ENCODE measurements at regions not wholly inside any gene's neighbourhood (a gene's known extent, or its start where the extent isn't known, plus 50 kb on each side); places are given as distances from the start of the nearest gene placed in this dataset.
"Not testable (repeated sequence)": the region's sequence is repeated elsewhere in the genome, so short reads cannot be mapped to it uniquely, and the experiment has no call there.

GRCh38 chr3:6452974-6453373 is 407.9 kb upstream of the GRM7 start:
- DNase-seq: no peak
- ATAC-seq: no peak
- no peak overlapping the region for H3K27ac Mint-ChIP-seq
- H3K4me1 Mint-ChIP-seq (ENCODE audit: low read depth): no peaks in the 10 kb centered on the region
- H3K36me3 Mint-ChIP-seq (ENCODE audit: low read depth): no peaks in the 10 kb centered on the region
- no peaks in the 10 kb centered on the region for H3K27me3 Mint-ChIP-seq (ENCODE audit: low read depth)
- ChIA-PET CTCF (no interaction called here), POLR2A (no interaction called here)
- H3K4me3 Mint-ChIP-seq: no peak overlapping the region
- peaks cover 4% of the 10 kb centered on the region for H3K9me3 Mint-ChIP-seq (ENCODE audit: insufficient read depth)

GRCh38 chr3:6455031-6455430 is 405.9 kb upstream of the GRM7 start:
- Mint-ChIP-seq H3K27ac (no peak overlapping the region), H3K4me1 (ENCODE audit: low read depth) (no peaks in the 10 kb centered on the region), H3K27me3 (ENCODE audit: low read depth) (no peaks in the 10 kb centered on the region), H3K36me3 (ENCODE audit: low read depth) (no peaks in the 10 kb centered on the region), H3K4me3 (no peak overlapping the region), H3K9me3 (ENCODE audit: insufficient read depth) (peaks cover 4% of the 10 kb centered on the region)
- ATAC-seq (no peak), DNase-seq (no peak)
- CTCF ChIA-PET: no interaction called here
- POLR2A ChIA-PET: no interaction called here

GRCh38 chr3:6467186-6467585 is 393.7 kb upstream of the GRM7 start:
- Mint-ChIP-seq H3K9me3 (ENCODE audit: insufficient read depth) (peaks cover 18% of the 10 kb centered on the region), H3K4me1 (ENCODE audit: low read depth) (no peaks in the 10 kb centered on the region), H3K27ac (no peak overlapping the region), H3K27me3 (ENCODE audit: low read depth) (no peaks in the 10 kb centered on the region), H3K4me3 (no peak overlapping the region), H3K36me3 (ENCODE audit: low read depth) (no peaks in the 10 kb centered on the region)
- ATAC-seq: no peak
- DNase-seq: no peak
- ChIA-PET CTCF (no interaction called here), POLR2A (no interaction called here)

- H3K4me3 Mint-ChIP-seq: no peak overlapping the region
- no peaks in the 10 kb centered on the region for H3K27me3 Mint-ChIP-seq (ENCODE audit: low read depth)
- ATAC-seq: no peak
Observed at GRCh38 chr3:6468589-6468988, 392.3 kb upstream of the GRM7 start.

GRCh38 chr3:6471744-6472143 is 389.2 kb upstream of the GRM7 start:
- POLR2A ChIA-PET: no interaction called here
- ATAC-seq (no peak), DNase-seq (no peak)
- H3K27ac Mint-ChIP-seq: no peak overlapping the region
- peaks cover 11% of the 10 kb centered on the region for H3K9me3 Mint-ChIP-seq (ENCODE audit: insufficient read depth)
- H3K36me3 Mint-ChIP-seq (ENCODE audit: low read depth): no peaks in the 10 kb centered on the region
- no peaks in the 10 kb centered on the region for H3K4me1 Mint-ChIP-seq (ENCODE audit: low read depth)
- CTCF ChIA-PET: no interaction called here
- no peaks in the 10 kb centered on the region for H3K27me3 Mint-ChIP-seq (ENCODE audit: low read depth)
- H3K4me3 Mint-ChIP-seq: no peak overlapping the region

More at GRCh38 chr3:6468589-6468988, 392.3 kb upstream of the GRM7 start:
- ChIA-PET CTCF (no interaction called here), POLR2A (no interaction called here)
- H3K36me3 Mint-ChIP-seq (ENCODE audit: low read depth): no peaks in the 10 kb centered on the region
- no peaks in the 10 kb centered on the region for H3K4me1 Mint-ChIP-seq (ENCODE audit: low read depth)
- no peak overlapping the region for H3K27ac Mint-ChIP-seq
- H3K9me3 Mint-ChIP-seq (ENCODE audit: insufficient read depth): peaks cover 14% of the 10 kb centered on the region
- DNase-seq: no peak

- H3K27me3 Mint-ChIP-seq (ENCODE audit: low read depth); H3K27ac Mint-ChIP-seq; H3K9me3 Mint-ChIP-seq (ENCODE audit: insufficient read depth); H3K4me3 Mint-ChIP-seq; H3K4me1 Mint-ChIP-seq (ENCODE audit: low read depth); ATAC-seq; DNase-seq; H3K36me3 Mint-ChIP-seq (ENCODE audit: low read depth); POLR2A ChIA-PET; CTCF ChIA-PET: not testable (repeated sequence)
Observed at GRCh38 chr3:6490487-6491327, 370.2 kb upstream of the GRM7 start.

GRCh38 chr3:6491768-6492167 is 369.1 kb upstream of the GRM7 start:
- no peaks in the 10 kb centered on the region for H3K4me1 Mint-ChIP-seq (ENCODE audit: low read depth)
- DNase-seq (no peak), ATAC-seq (no peak)
- no peaks in the 10 kb centered on the region for H3K27me3 Mint-ChIP-seq (ENCODE audit: low read depth)
- ChIA-PET CTCF (no interaction called here), POLR2A (no interaction called here)
- no peak overlapping the region for H3K4me3 Mint-ChIP-seq
- H3K36me3 Mint-ChIP-seq (ENCODE audit: low read depth): no peaks in the 10 kb centered on the region
- H3K27ac Mint-ChIP-seq: no peak overlapping the region
- peaks cover 3% of the 10 kb centered on the region for H3K9me3 Mint-ChIP-seq (ENCODE audit: insufficient read depth)

GRCh38 chr3:6492306-6492705 is 368.6 kb upstream of the GRM7 start:
- DNase-seq (no peak), ATAC-seq (no peak)
- POLR2A ChIA-PET: no interaction called here
- no peaks in the 10 kb centered on the region for H3K36me3 Mint-ChIP-seq (ENCODE audit: low read depth)
- no peaks in the 10 kb centered on the region for H3K27me3 Mint-ChIP-seq (ENCODE audit: low read depth)
- H3K27ac Mint-ChIP-seq: no peak overlapping the region
- CTCF ChIA-PET: no interaction called here
- H3K4me1 Mint-ChIP-seq (ENCODE audit: low read depth): no peaks in the 10 kb centered on the region
- peaks cover 3% of the 10 kb centered on the region for H3K9me3 Mint-ChIP-seq (ENCODE audit: insufficient read depth)
- H3K4me3 Mint-ChIP-seq: no peak overlapping the region

- H3K27ac Mint-ChIP-seq; H3K36me3 Mint-ChIP-seq (ENCODE audit: low read depth); H3K4me1 Mint-ChIP-seq (ENCODE audit: low read depth); H3K27me3 Mint-ChIP-seq (ENCODE audit: low read depth); H3K9me3 Mint-ChIP-seq (ENCODE audit: insufficient read depth); DNase-seq; H3K4me3 Mint-ChIP-seq; ATAC-seq; CTCF ChIA-PET; POLR2A ChIA-PET: not testable (repeated sequence)
Observed at GRCh38 chr3:6498944-6499343, 362.0 kb upstream of the GRM7 start.

GRCh38 chr3:6504347-6504746 is 356.6 kb upstream of the GRM7 start:
- DNase-seq (no peak), ATAC-seq (no peak)
- Mint-ChIP-seq H3K9me3 (ENCODE audit: insufficient read depth) (peaks cover 23% of the 10 kb centered on the region), H3K4me1 (ENCODE audit: low read depth) (no peaks in the 10 kb centered on the region), H3K36me3 (ENCODE audit: low read depth) (no peaks in the 10 kb centered on the region), H3K27me3 (ENCODE audit: low read depth) (no peaks in the 10 kb centered on the region), H3K4me3 (no peak overlapping the region), H3K27ac (no peak overlapping the region)
- CTCF ChIA-PET: interaction anchor here (0.7 kb wide), 1 partner anchor 1662 kb away, joined by 3 read pairs; no protein-coding TSS in a partner anchor
- POLR2A ChIA-PET: no interaction called here

- Mint-ChIP-seq H3K4me3 (no peak overlapping the region), H3K27ac (no peak overlapping the region), H3K27me3 (ENCODE audit: low read depth) (no peaks in the 10 kb centered on the region), H3K36me3 (ENCODE audit: low read depth) (no peaks in the 10 kb centered on the region), H3K4me1 (ENCODE audit: low read depth) (no peaks in the 10 kb centered on the region), H3K9me3 (ENCODE audit: insufficient read depth) (peaks cover 23% of the 10 kb centered on the region)
- ChIA-PET CTCF (interaction anchor here (0.7 kb wide), 1 partner anchor 1662 kb away, joined by 3 read pairs; no protein-coding TSS in a partner anchor), POLR2A (no interaction called here)
- DNase-seq (no peak), ATAC-seq (no peak)
Observed at GRCh38 chr3:6504834-6505233, 356.1 kb upstream of the GRM7 start.

- no peak overlapping the region for H3K27ac Mint-ChIP-seq
- H3K36me3 Mint-ChIP-seq (ENCODE audit: low read depth): no peaks in the 10 kb centered on the region
- no peak overlapping the region for H3K4me3 Mint-ChIP-seq
- H3K27me3 Mint-ChIP-seq (ENCODE audit: low read depth): no peaks in the 10 kb centered on the region
- DNase-seq: no peak
- no peaks in the 10 kb centered on the region for H3K4me1 Mint-ChIP-seq (ENCODE audit: low read depth)
- ChIA-PET CTCF (no interaction called here), POLR2A (no interaction called here)
- peaks cover 19% of the 10 kb centered on the region for H3K9me3 Mint-ChIP-seq (ENCODE audit: insufficient read depth)
- ATAC-seq: no peak
Observed at GRCh38 chr3:6508410-6508759, 352.5 kb upstream of the GRM7 start.

- CTCF ChIA-PET: no interaction called here
- Mint-ChIP-seq H3K4me1 (ENCODE audit: low read depth) (no peaks in the 10 kb centered on the region), H3K36me3 (ENCODE audit: low read depth) (no peaks in the 10 kb centered on the region), H3K27me3 (ENCODE audit: low read depth) (no peaks in the 10 kb centered on the region), H3K27ac (no peak overlapping the region), H3K4me3 (no peak overlapping the region), H3K9me3 (ENCODE audit: insufficient read depth) (peaks cover 15% of the 10 kb centered on the region)
- POLR2A ChIA-PET: no interaction called here
- no peak for DNase-seq
- ATAC-seq: no peak
Observed at GRCh38 chr3:6509576-6509975, 351.3 kb upstream of the GRM7 start.
